Activated naive CD4-positive, alpha-beta T cell treated with anti-CD3 and anti-CD28 coated beads, Interleukin-2, amount 50 U/mL, for 72 hours (primary cell): ENCODE measurements at regions not wholly inside any gene's neighbourhood (a gene's known extent, or its start where the extent isn't known, plus 50 kb on each side); places are given as distances from the start of the nearest gene placed in this dataset.
"Not testable (repeated sequence)": the region's sequence is repeated elsewhere in the genome, so short reads cannot be mapped to it uniquely, and the experiment has no call there.

Experiments used
- ATAC-seq, 2 donors: fragments of 150-1000 bp; cut with Tn5 transposase; 2 replicates each; pipeline ENCODE4 v1.10.0; 2021; ENCODE audit warnings: mild to moderate bottlenecking in 2 of 2, moderate library complexity in 2 of 2
- DNase-seq, 2 donors: peaks; one replicate each; pipeline ENCODE4 v3.0.0; 2021 to 2022; ENCODE audit warnings: low spot score in 2 of 2
- H3K27ac Mint-ChIP-seq, 2 donors: one replicate each; pipeline ENCODE4 v1.8.0; 2022; ENCODE audit warnings: mild to moderate bottlenecking in 2 of 2, mixed read lengths in 2 of 2
- H3K36me3 Mint-ChIP-seq, 2 donors: one replicate each; pipeline ENCODE4 v1.8.0; 2022; ENCODE audit warnings: mixed read lengths in 2 of 2
- H3K9me3 Mint-ChIP-seq, 2 donors: one replicate each; pipeline ENCODE4 v1.8.0; 2022; ENCODE audit warnings: mixed read lengths in 2 of 2

GRCh38 chr14:71770431-71770830, 161.8 kb upstream of the RGS6 start:
- Mint-ChIP-seq H3K9me3 (peaks cover 13% of the 10 kb centered on the region in 2 donors), H3K36me3 (peaks cover 12 to 18% of the 10 kb centered on the region in 2 donors), H3K27ac (no peak overlapping the region)
- DNase-seq: no peak
- no peak for ATAC-seq

DNA sequence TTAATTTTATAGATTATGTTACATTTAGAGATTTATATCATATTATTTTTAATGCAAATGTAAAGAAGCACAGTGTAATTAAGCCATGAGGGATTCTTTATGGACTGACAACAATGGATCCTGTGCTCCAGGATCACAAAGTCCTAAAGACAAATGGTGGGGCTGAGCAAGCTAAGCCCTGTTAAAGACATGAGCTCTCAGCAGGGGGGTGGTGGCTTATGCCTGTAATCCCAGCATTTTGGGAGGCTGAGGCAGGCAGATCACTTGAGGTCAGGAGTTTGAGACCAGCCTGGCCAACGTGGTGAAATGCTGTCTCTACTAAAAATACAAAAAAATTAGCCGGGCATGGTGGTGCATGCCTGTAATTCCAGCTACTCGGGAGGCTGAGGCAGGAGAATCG, 160.8 kb upstream of the RGS6 start:
- H3K9me3 Mint-ChIP-seq: peaks cover 13% of the 10 kb centered on the region in 2 donors
- not testable (repeated sequence) for H3K27ac Mint-ChIP-seq, DNase-seq, ATAC-seq
- peaks cover 12 to 18% of the 10 kb centered on the region in 2 donors for H3K36me3 Mint-ChIP-seq

GRCh38 chr14:71771996-71772395, 160.2 kb upstream of the RGS6 start:
- not testable (repeated sequence) for DNase-seq
- peaks cover 13% of the 10 kb centered on the region in 2 donors for H3K9me3 Mint-ChIP-seq

DNA sequence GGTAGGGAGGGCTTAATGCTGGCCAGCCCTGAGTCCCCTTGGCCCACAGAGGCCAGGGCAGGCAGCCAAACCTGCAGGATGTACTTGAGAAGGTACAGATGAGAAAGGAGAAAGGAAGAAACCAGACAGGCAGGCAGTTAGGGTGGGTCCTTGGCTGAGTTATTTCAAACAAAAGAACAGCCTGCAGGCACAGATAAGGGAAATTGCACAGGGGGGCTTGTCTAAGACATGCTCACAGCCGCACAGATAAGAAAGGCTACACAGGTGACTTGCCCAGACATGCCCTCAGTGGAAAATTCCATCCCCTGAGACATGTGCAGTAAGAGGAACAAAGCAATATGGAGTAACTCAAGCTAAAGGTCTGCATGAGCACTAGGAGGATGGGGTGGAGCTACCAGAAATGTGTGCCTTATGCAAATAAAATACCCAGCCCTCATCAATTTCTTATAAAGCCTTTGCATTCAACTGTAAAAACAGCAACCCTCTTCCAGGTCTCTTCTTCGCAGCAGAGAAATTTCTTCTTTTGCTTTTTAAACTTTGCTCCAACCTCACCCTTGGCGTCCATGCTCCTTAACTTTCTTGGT, 158.2 kb upstream of the RGS6 start:
- no peak for ATAC-seq
- Mint-ChIP-seq H3K9me3 (peaks cover 13 to 15% of the 10 kb centered on the region in 2 donors), H3K27ac (peak overlapping the region in 1 of 2 donors; percentile 83), H3K36me3 (peaks cover 12 to 18% of the 10 kb centered on the region in 2 donors)
- no peak for DNase-seq

More at GRCh38 chr14:71771996-71772395, 160.2 kb upstream of the RGS6 start:
- not testable (repeated sequence) for ATAC-seq
- Mint-ChIP-seq H3K27ac (peak overlapping the region in 1 of 2 donors; percentile 83), H3K36me3 (peaks cover 12 to 18% of the 10 kb centered on the region in 2 donors)

DNA sequence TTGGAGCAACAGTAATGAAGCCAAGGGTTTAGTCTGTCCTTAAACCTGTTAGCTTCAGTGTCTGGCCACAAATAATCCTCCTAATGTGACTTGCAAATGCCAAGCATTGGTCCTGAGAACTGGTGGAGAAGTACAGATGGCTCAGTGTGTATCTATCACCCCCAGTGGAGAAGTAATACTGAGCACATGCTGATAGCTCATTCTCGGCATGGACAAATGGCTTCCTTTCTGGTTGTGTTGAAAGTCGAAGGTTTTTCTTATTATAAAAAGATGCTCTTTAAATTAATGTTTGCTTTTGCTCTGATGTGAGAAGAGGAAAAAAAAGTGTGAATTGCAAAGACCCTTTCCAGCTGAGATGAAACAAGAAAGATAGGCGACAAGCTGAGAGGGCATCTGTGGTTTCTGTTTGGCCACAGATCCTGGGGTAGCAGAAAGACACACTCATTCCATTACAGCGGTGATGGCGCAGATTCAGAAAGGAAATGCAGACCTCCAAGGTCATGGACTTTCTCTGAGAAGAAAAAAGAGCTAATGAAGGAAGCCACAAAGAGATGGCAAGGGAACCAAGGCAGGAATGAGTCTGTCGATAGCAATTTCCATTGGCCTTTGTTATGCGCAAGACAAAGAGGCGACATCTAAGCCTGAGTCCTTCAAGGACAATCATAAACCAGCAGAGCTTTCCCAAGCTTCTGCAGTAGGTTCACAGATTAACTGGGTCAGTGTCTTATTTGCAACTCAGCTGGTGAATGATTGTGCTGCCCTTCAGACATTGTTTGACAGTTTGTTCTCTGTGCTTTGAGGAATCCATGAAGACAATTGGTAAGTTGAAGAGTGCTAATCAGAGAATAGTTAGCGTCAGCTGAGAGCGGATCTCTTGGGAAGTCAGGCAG, 155.5 kb upstream of the RGS6 start:
- DNase-seq: no peak
- Mint-ChIP-seq H3K36me3 (peaks cover 12 to 18% of the 10 kb centered on the region in 2 donors), H3K9me3 (peaks cover 13 to 17% of the 10 kb centered on the region in 2 donors), H3K27ac (peak overlapping the region in 1 of 2 donors; percentile 1)
- ATAC-seq: peak; percentile 79 to 87

GRCh38 chr14:71780075-71780474, 152.2 kb upstream of the RGS6 start:
- Mint-ChIP-seq H3K9me3 (peaks cover 0 to 4% of the 10 kb centered on the region in 2 donors), H3K36me3 (no peaks in the 10 kb centered on the region), H3K27ac (no peak overlapping the region)
- DNase-seq (no peak), ATAC-seq (no peak)

- no peak for ATAC-seq
- no peaks in the 10 kb centered on the region for H3K36me3 Mint-ChIP-seq
- DNase-seq: no peak
- H3K9me3 Mint-ChIP-seq: peaks cover 0 to 4% of the 10 kb centered on the region in 2 donors
- H3K27ac Mint-ChIP-seq: no peak overlapping the region
Observed at GRCh38 chr14:71780822-71781221, 151.4 kb upstream of the RGS6 start.

DNA sequence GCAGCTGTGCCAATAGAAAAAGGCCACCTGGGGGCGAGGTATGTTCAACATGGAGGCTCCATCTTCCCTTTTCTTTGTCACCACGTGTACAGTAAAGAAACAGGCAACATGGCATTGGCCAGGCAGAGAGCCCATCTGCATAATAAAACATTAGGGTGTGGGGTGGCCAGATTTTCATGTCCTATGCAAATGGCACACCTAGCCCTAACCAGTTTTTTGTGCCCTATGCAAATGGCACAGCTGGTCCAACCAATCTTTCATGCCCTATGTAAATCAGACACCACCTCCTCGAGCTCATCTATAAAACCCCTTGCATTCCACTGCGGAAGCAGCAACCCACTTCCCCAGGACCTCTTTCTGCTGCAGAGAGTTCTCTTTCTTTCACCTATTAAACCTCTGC, 149.1 kb upstream of the RGS6 start:
- H3K36me3 Mint-ChIP-seq: no peaks in the 10 kb centered on the region
- H3K27ac Mint-ChIP-seq: no peak overlapping the region
- H3K9me3 Mint-ChIP-seq: peaks cover 0 to 4% of the 10 kb centered on the region in 2 donors
- ATAC-seq (no peak), DNase-seq (no peak)

GRCh38 chr14:71783786-71784185, 148.4 kb upstream of the RGS6 start:
- peaks cover 0 to 4% of the 10 kb centered on the region in 2 donors for H3K9me3 Mint-ChIP-seq
- H3K36me3 Mint-ChIP-seq: no peaks in the 10 kb centered on the region
- DNase-seq: no peak
- no peak overlapping the region for H3K27ac Mint-ChIP-seq
- ATAC-seq: no peak

DNA sequence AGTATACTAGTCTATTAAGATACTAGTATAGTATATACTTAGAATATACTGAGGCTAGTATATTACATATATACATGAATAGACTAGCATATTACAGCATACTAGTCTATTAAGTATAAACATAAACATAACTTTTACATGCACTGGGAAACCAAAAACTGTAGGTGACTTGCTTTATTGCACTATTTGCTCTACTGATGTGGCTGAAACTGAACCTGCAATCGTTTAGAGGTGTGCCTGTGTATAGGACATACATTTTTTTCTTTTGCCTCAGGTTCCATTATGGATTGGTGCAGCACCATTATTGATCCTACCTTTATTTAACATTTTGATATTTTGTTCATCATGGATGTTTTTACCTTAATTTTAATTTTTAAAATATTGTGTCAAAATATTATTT, 143.2 kb upstream of the RGS6 start:
- H3K27ac Mint-ChIP-seq: no peak overlapping the region
- H3K9me3 Mint-ChIP-seq: no peaks in the 10 kb centered on the region
- DNase-seq (no peak), ATAC-seq (no peak)
- no peaks in the 10 kb centered on the region for H3K36me3 Mint-ChIP-seq

GRCh38 chr14:71799841-71800240, 132.4 kb upstream of the RGS6 start:
- DNase-seq (no peak), ATAC-seq (no peak)
- no peak overlapping the region for H3K27ac Mint-ChIP-seq
- no peaks in the 10 kb centered on the region for H3K36me3 Mint-ChIP-seq
- peaks cover 0 to 3% of the 10 kb centered on the region in 2 donors for H3K9me3 Mint-ChIP-seq

DNA sequence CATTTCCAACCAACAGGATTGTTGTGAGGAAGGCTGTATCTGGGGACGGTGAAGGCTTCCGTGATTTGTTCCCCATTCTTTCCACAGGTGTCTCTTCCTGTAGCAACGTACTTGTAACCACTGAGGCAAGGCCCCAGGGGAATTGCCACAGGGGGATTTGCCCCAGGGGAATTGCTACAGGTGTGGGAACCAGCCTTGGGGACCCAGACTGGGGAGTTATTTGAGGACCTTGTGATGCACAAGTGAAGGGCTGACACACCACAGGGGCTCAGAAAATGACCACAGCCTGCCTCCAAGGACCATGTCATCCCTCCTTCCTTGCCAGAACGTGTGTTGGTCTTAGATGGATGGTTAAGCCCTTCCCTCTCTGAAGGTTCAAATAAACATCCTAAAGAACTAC, 131.4 kb upstream of the RGS6 start:
- H3K27ac Mint-ChIP-seq: no peak overlapping the region
- DNase-seq (no peak), ATAC-seq (no peak)
- peaks cover 0 to 1% of the 10 kb centered on the region in 2 donors for H3K9me3 Mint-ChIP-seq
- no peaks in the 10 kb centered on the region for H3K36me3 Mint-ChIP-seq

DNA sequence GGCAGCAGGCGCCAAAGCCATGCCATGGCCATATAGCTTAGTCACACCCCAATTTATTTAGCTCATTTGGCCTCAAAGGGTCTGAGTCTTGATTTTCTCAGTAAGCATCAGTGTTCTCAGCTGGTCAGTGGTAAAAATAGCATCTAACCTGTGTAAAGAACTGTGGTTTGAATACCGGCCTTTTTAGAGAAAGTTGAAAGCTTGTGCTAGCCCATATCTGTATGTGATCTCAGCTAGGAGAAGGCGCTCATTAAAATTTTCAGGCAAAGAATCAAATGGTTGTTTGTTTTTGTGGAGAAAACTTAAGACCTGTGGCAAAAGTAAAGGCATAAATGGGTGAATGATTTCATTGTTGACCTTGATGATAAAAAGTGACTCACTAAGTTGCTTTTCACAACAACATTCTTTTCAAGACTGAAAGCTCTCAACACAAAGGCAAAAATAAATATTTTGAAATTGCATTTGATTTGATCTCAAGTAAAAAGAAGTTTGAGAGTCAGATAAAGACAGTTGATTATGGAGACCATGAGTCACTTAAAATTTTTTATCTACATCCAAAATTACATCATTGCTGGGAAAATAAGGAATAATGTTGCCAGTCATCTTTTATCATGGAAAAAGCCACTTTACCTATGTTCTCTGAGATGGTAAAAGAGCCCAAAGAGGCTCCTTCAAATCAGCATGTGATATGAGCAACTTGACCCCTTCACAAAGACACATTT, 128.5 kb upstream of the RGS6 start:
- H3K9me3 Mint-ChIP-seq: peaks cover 0 to 5% of the 10 kb centered on the region in 2 donors
- DNase-seq (no peak), ATAC-seq (no peak)
- no peaks in the 10 kb centered on the region for H3K36me3 Mint-ChIP-seq
- H3K27ac Mint-ChIP-seq: no peak overlapping the region

- no peak overlapping the region for H3K27ac Mint-ChIP-seq
- ATAC-seq: no peak
Observed at GRCh38 chr14:71804992-71805391, 127.2 kb upstream of the RGS6 start.

GRCh38 chr14:71807049-71807448, 125.2 kb upstream of the RGS6 start:
- H3K36me3 Mint-ChIP-seq, H3K9me3 Mint-ChIP-seq, H3K27ac Mint-ChIP-seq, ATAC-seq, DNase-seq: not testable (repeated sequence)

More at GRCh38 chr14:71804992-71805391, 127.2 kb upstream of the RGS6 start:
- peaks cover 0 to 5% of the 10 kb centered on the region in 2 donors for H3K9me3 Mint-ChIP-seq
- H3K36me3 Mint-ChIP-seq: peaks cover 0 to 5% of the 10 kb centered on the region in 2 donors
- DNase-seq: no peak

DNA sequence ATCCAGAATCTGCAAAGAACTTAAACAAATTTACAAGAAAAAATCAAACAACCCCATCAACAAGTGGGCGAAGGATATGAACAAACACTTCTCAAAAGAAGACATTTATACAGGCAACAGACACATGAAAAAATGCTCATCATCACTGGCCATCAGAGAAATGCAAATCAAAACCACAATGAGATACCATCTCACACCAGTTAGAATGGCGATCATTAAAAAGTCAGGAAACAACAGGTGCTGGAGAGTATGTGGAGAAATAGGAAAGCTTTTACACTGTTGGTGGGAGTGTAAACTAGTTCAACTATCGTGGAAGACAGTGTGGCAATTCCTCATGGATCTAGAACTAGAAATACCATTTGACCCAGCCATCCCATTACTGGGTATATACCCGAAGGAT, 121.4 kb upstream of the RGS6 start:
- not testable (repeated sequence) for H3K9me3 Mint-ChIP-seq, DNase-seq, H3K36me3 Mint-ChIP-seq, ATAC-seq, H3K27ac Mint-ChIP-seq

DNA sequence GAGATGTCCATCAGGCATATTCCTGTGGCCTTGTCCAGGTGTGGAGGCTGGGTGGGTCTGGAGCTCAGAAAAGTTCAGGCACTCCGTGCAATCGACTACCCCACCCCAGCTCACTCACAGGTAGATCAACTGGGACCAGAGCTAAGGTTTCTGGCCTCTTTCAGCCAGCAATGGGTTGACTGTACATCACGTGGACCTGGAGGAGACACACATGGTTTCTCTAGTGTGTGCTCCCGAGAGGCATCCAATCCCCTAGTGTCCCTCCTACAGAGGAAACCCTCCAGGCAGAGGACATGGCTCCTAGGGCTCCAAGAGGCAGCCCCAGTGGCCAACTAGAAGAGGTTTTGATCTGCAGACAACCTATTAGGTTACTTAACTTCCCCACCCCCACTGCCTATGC, 119.5 kb upstream of the RGS6 start:
- no peak for ATAC-seq
- no peak for DNase-seq
- peaks cover 0 to 5% of the 10 kb centered on the region in 2 donors for H3K9me3 Mint-ChIP-seq
- no peak overlapping the region for H3K27ac Mint-ChIP-seq
- H3K36me3 Mint-ChIP-seq: peaks cover 0 to 5% of the 10 kb centered on the region in 2 donors
